HepG2 (cell line): ENCODE measurements at regions not wholly inside any gene's neighbourhood (a gene's known extent, or its start where the extent isn't known, plus 50 kb on each side); places are given as distances from the start of the nearest gene placed in this dataset.
A peak's percentile ranks its signal among the peaks of the same experiment; 100 is the strongest.

ENCODE experiments used
- ATAC-seq: fragments of 200-7000 bp; cut with Tn5 transposase; 3 replicates; pipeline ENCODE4 v1.9.1; 2020; ENCODE audit warnings: mild to moderate bottlenecking, moderate library complexity
- BruUV-seq: library from RNA; stranded (reverse); fragments of 400-500 nt; replicated peaks from 2 replicates; lab custom pipeline; 2021; lab: Mats Ljungman, UMichigan
- CTCF ChIA-PET: fragments of 300-600 bp; formaldehyde crosslinking; extraction: SDS; loops from one replicate; lab custom pipeline; 2021; ENCODE audit warnings: low total read pairs, inconsistent platforms, low intra/inter-chr PET ratio; lab: Yijun Ruan, JAX
- POLR2A ChIA-PET: fragments of 350-600 bp; sonication (Branson Sonifier 250); formaldehyde crosslinking; loops from one replicate; lab custom pipeline; 2020; ENCODE audit warnings: antibody characterized with exemption, inconsistent platforms; lab: Yijun Ruan, JAX
- DNase-seq: peaks from one replicate; pipeline ENCODE4 v3.0.0-alpha.2; 2015; ENCODE audit warnings: low spot score
- FAIRE-seq: peaks from 3 replicates; lab custom pipeline; 2011; peaks lifted over from hg19 to GRCh38; lab: Jason Lieb, UNC
- H2AFZ ChIP-seq: one replicate; pipeline ENCODE4 v1.6.1; 2011; ENCODE audit warnings: low read length, inconsistent platforms
- H3K27ac ChIP-seq: fragments of 300-600 bp; 3 replicates; pipeline ENCODE4 v1.8.0; 2011; ENCODE audit warnings: mixed run types, mild to moderate bottlenecking, mixed read lengths, low read length, inconsistent platforms; ENCODE audit not compliant: insufficient read depth; ENCODE audit errors: extremely low read length
- H3K27me3 ChIP-seq, 2 experiments: fragments of 200-600 bp in 1 of 2; 2 replicates in 1 of 2; 3 replicates in 1 of 2; pipeline versions ENCODE4 v1.6.0 to v1.8.0; 2011; ENCODE audit warnings: low read length in 2 of 2, mild to moderate bottlenecking in 2 of 2, moderate library complexity in 2 of 2, inconsistent platforms in 1 of 2; ENCODE audit not compliant: insufficient read depth in 2 of 2, control insufficient read depth in 1 of 2
- H3K36me3 ChIP-seq, 2 experiments: fragments of 200-600 bp in 1 of 2; replicated peaks in 1 of 2; 2 replicates in 1 of 2; 3 replicates in 1 of 2; pipeline versions ENCODE4 v1.5.1 to v1.8.0; 2011; ENCODE audit warnings: low read length in 2 of 2, inconsistent platforms in 1 of 2; ENCODE audit not compliant: insufficient read depth in 2 of 2, control insufficient read depth in 1 of 2
- H3K4me1 ChIP-seq: 2 replicates; pipeline ENCODE4 v1.5.1; 2012; ENCODE audit warnings: low read length, inconsistent platforms; ENCODE audit not compliant: insufficient read depth
- H3K4me2 ChIP-seq: 2 replicates; pipeline ENCODE4 v1.6.0; 2011; ENCODE audit warnings: low read depth, low read length, inconsistent platforms
- H3K4me3 ChIP-seq, 3 experiments: fragments of 200-600 bp in 1 of 3; sonication (generic), shearing (Covaris generic) in 1 of 3; replicated peaks in 1 of 3; 2 replicates each; pipeline ENCODE4 v1.5.1; 2011 to 2016; ENCODE audit warnings: low read length in 3 of 3, inconsistent platforms in 2 of 3, low read depth in 2 of 3, mild to moderate bottlenecking in 2 of 3, control low read depth in 1 of 3, mixed read lengths in 1 of 3; ENCODE audit not compliant: insufficient read depth in 1 of 3
- H3K79me2 ChIP-seq: one replicate; pipeline ENCODE4 v1.6.1; 2011; ENCODE audit warnings: low read length, inconsistent platforms; ENCODE audit not compliant: insufficient read depth
- H3K9ac ChIP-seq: 2 replicates; pipeline ENCODE4 v1.6.0; 2011; ENCODE audit warnings: mild to moderate bottlenecking, low read depth, low read length, inconsistent platforms; ENCODE audit not compliant: insufficient read depth
- H3K9me3 ChIP-seq: 2 replicates; pipeline ENCODE4 v1.5.1; 2012; ENCODE audit warnings: mild to moderate bottlenecking, low read length
- H4K20me1 ChIP-seq: 2 replicates; pipeline ENCODE4 v1.6.0; 2011; ENCODE audit warnings: inconsistent platforms, mild to moderate bottlenecking, low read length, moderate library complexity; ENCODE audit not compliant: insufficient read depth
- CC2D1A ChIP-seq: sonication (generic); formaldehyde crosslinking; IDR thresholded peaks from 2 replicates; pipeline ENCODE4 v1.8.1; 2023; ENCODE audit warnings: mild to moderate bottlenecking, missing genetic modification reagents
- CCAR2 ChIP-seq: fragments of 200-400 bp; formaldehyde crosslinking; optimal IDR thresholded peaks from 2 replicates; pipeline ENCODE3; 2018; ENCODE audit warnings: low read depth, mild to moderate bottlenecking, low read length, moderate library complexity
- FOSL2 ChIP-seq: sonication (generic); formaldehyde crosslinking; IDR thresholded peaks from 2 replicates; pipeline ENCODE4 v1.4.0; 2020; ENCODE audit warnings: missing genetic modification reagents
- FOXK2 ChIP-seq: fragments of 450-650 bp; IDR thresholded peaks from 2 replicates; pipeline ENCODE4 v1.6.1; 2016
- GATAD1 ChIP-seq: IDR thresholded peaks from 2 replicates; pipeline ENCODE4 v1.6.1; 2016; ENCODE audit warnings: missing genetic modification reagents, missing compliant biosample characterization
- HINFP ChIP-seq: sonication (generic); formaldehyde crosslinking; IDR thresholded peaks from 2 replicates; pipeline ENCODE4 v1.4.0; 2020; ENCODE audit warnings: low read depth, mild to moderate bottlenecking, missing genetic modification reagents
- IKZF1 ChIP-seq: fragments of 450-650 bp; IDR thresholded peaks from 2 replicates; pipeline ENCODE4 v1.7.1; 2016
- KMT2A ChIP-seq: sonication (generic); formaldehyde crosslinking; IDR thresholded peaks from 2 replicates; pipeline ENCODE4 v1.4.0; 2020; ENCODE audit warnings: missing genetic modification reagents
- NFIB ChIP-seq: sonication (generic); formaldehyde crosslinking; IDR thresholded peaks from 2 replicates; pipeline ENCODE4 v1.9.0; 2021; ENCODE audit warnings: missing genetic modification reagents, mild to moderate bottlenecking, borderline replicate concordance
- PITX1 ChIP-seq: sonication (generic); formaldehyde crosslinking; IDR thresholded peaks from 2 replicates; pipeline ENCODE4 v1.5.1; 2020; ENCODE audit warnings: mild to moderate bottlenecking, missing genetic modification reagents
- SIX1 ChIP-seq: sonication (generic); formaldehyde crosslinking; IDR thresholded peaks from 2 replicates; pipeline ENCODE4 v1.4.0; 2020; ENCODE audit warnings: missing genetic modification reagents, borderline replicate concordance
- TBX3 ChIP-seq: fragments of 450-650 bp; IDR thresholded peaks from 2 replicates; pipeline ENCODE4 v1.6.1; 2017; ENCODE audit warnings: antibody characterized with exemption, mild to moderate bottlenecking, inconsistent platforms, borderline replicate concordance
- ZFAT ChIP-seq: sonication (generic); formaldehyde crosslinking; conservative IDR thresholded peaks from 2 replicates; pipeline ENCODE4 v1.8.1; 2023; ENCODE audit warnings: missing genetic modification reagents, inconsistent platforms
- ZFP36L1 ChIP-seq: sonication (generic); formaldehyde crosslinking; IDR thresholded peaks from 2 replicates; pipeline ENCODE4 v1.8.0; 2022; ENCODE audit warnings: mild to moderate bottlenecking, missing genetic modification reagents, moderate library complexity
- ZNF224 ChIP-seq: sonication (generic); formaldehyde crosslinking; IDR thresholded peaks from 2 replicates; pipeline ENCODE4 v1.5.0; 2020; ENCODE audit warnings: mild to moderate bottlenecking, missing genetic modification reagents
- ZSCAN20 ChIP-seq: sonication (generic); formaldehyde crosslinking; IDR thresholded peaks from 2 replicates; pipeline ENCODE4 v1.4.0; 2020; ENCODE audit warnings: missing genetic modification reagents, mild to moderate bottlenecking, borderline replicate concordance
- WGBS: methylation state at CpG from one replicate; pipeline ENCODE4 v1.1.6; 2017; ENCODE audit warnings: low lambda C conversion rate; 5-methylcytosine and 5-hydroxymethylcytosine counted together
- in situ Hi-C: cut with HindIII; loops from 2 replicates; pipeline ENCODE4 v1.10.0; 2017; ENCODE audit warnings: low pct_unique_long_range_greater_than_20kb; ENCODE audit not compliant: extremely low pct_ligation_motif_present
- intact Hi-C: fragments of 100-400 bp; cut with micrococcal nuclease; formaldehyde crosslinking; loops from one replicate; pipeline ENCODE4 v1.10.0; 2022; ENCODE audit not compliant: unreplicated experiment

- ATAC-seq: peak; percentile 47; the same call in 2 of the 3 replicates
- Histone ChIP-seq H3K4me2 (no peak overlapping the region), H2AFZ (no peak overlapping the region), H3K27me3 (no peaks in the 10 kb centered on the region; a peak in 1 of 5 replicates), H3K9me3 (no peaks in the 10 kb centered on the region), H3K9ac (no peak overlapping the region), H3K4me3 (no peak overlapping the region), H4K20me1 (no peaks in the 10 kb centered on the region), H3K27ac (no peak overlapping the region), H3K36me3 (no peaks in the 10 kb centered on the region), H3K4me1 (peaks cover 22% of the 10 kb centered on the region; the same call in 1 of the 2 replicates), H3K79me2 (no peaks in the 10 kb centered on the region)
- intact Hi-C loops (no loop called here), in situ Hi-C loops (no loop called here)
- ChIA-PET CTCF (no interaction called here), POLR2A (no interaction called here)
- no TSS peak for BruUV-seq
- WGBS: 0% methylated on average over 1 of the region's 1 CpG
- peak; percentile 62 for DNase-seq
- FAIRE-seq: no peak
- no peak for TF ChIP-seq CC2D1A (CRISPR knock-in tag)
- no peak for TF ChIP-seq ZSCAN20 (CRISPR knock-in tag)
- TF ChIP-seq ZFAT (CRISPR knock-in tag): no peak
- TF ChIP-seq IKZF1: no peak
- TF ChIP-seq GATAD1: no peak
- peak; percentile 66 for TF ChIP-seq FOSL2 (CRISPR knock-in tag)
- TF ChIP-seq, all 625 proteins: peak for 1
Observed at GRCh38 chr12:97899956-97900355, 437.4 kb downstream of the RMST start.

- Histone ChIP-seq H3K4me3 (no peak overlapping the region), H3K4me1 (peaks cover 11% of the 10 kb centered on the region; the same call in 1 of the 2 replicates), H3K79me2 (no peaks in the 10 kb centered on the region), H3K9ac (no peak overlapping the region), H3K36me3 (no peaks in the 10 kb centered on the region), H3K4me2 (no peak overlapping the region), H4K20me1 (no peaks in the 10 kb centered on the region), H2AFZ (no peak overlapping the region), H3K27ac (no peak overlapping the region), H3K9me3 (no peaks in the 10 kb centered on the region), H3K27me3 (no peaks in the 10 kb centered on the region; a peak in 2 of 5 replicates)
- FAIRE-seq (no peak), ATAC-seq (no peak), DNase-seq (no peak)
- BruUV-seq: no TSS peak
- CTCF ChIA-PET: no interaction called here
- intact Hi-C loops (no loop called here), in situ Hi-C loops (no loop called here)
- POLR2A ChIA-PET: no interaction called here
- 6% methylated on average over 4 of the region's 4 CpGs for WGBS
- no peak for TF ChIP-seq CCAR2
- TF ChIP-seq KMT2A (CRISPR knock-in tag): no peak
- TF ChIP-seq HINFP: no peak
- TF ChIP-seq FOXK2: no peak
- no peak for TF ChIP-seq PITX1 (CRISPR knock-in tag)
- no peak for TF ChIP-seq ZNF224 (CRISPR knock-in tag)
- TF ChIP-seq NFIB: no peak
- no peak for TF ChIP-seq TBX3
- no peak for TF ChIP-seq ZFP36L1 (CRISPR knock-in tag)
- TF ChIP-seq SIX1 (CRISPR knock-in tag): no peak
Observed at GRCh38 chr12:97903356-97903755, 440.8 kb downstream of the RMST start.
